Endothelial cell of umbilical vein (primary cell): ENCODE measurements at regions not wholly inside any gene's neighbourhood (a gene's known extent, or its start where the extent isn't known, plus 50 kb on each side); places are given as distances from the start of the nearest gene placed in this dataset.

ENCODE experiments used
- BruUV-seq: library from RNA; stranded (reverse); fragments of 400-500 nt; replicated peaks from 2 replicates; lab custom pipeline; 2021; lab: Mats Ljungman, UMichigan
- CTCF ChIA-PET: fragments of 300-600, 350-600 bp; sonication (Branson Sonifier 250); formaldehyde crosslinking; loops from one replicate; lab custom pipeline; 2021; ENCODE audit warnings: antibody characterized with exemption, inconsistent platforms; lab: Charles Lee
- POLR2A ChIA-PET: fragments of 300-600, 350-600 bp; sonication (Branson Sonifier 250); formaldehyde crosslinking; loops from one replicate; lab custom pipeline; 2021; ENCODE audit warnings: antibody characterized with exemption, inconsistent platforms; lab: Charles Lee
- DNase-seq: peaks from one replicate; pipeline ENCODE4 v3.0.0-alpha.2; 2011; ENCODE audit warnings: low read depth, low spot score
- FAIRE-seq: peaks from 2 replicates; lab custom pipeline; 2011; peaks lifted over from hg19 to GRCh38; lab: Jason Lieb, UNC
- H2AFZ ChIP-seq: 2 replicates; pipeline ENCODE4 v1.6.0; 2012; ENCODE audit warnings: low read depth, low read length, control low read depth, inconsistent platforms
- H3K27ac ChIP-seq: 2 replicates; pipeline ENCODE4 v1.5.1; 2011; ENCODE audit warnings: low read depth, mild to moderate bottlenecking, control low read depth, low read length, moderate library complexity; ENCODE audit not compliant: insufficient read depth
- H3K27me3 ChIP-seq, 2 experiments: 2 replicates each; pipeline versions ENCODE4 v1.6.0 to v1.6.1; 2011; ENCODE audit warnings: low read length in 2 of 2, mixed read lengths in 1 of 2; ENCODE audit not compliant: control insufficient read depth in 2 of 2, insufficient read depth in 2 of 2
- H3K36me3 ChIP-seq, 2 experiments: 2 replicates in 1 of 2; 3 replicates in 1 of 2; pipeline ENCODE4 v1.5.1; 2011; ENCODE audit warnings: low read length in 2 of 2, mild to moderate bottlenecking in 1 of 2, moderate library complexity in 1 of 2; ENCODE audit not compliant: control insufficient read depth in 2 of 2, insufficient read depth in 2 of 2; ENCODE audit errors: extremely low read depth in 1 of 2
- H3K4me1 ChIP-seq: 3 replicates; pipeline ENCODE4 v1.5.1; 2011; ENCODE audit warnings: mild to moderate bottlenecking, low read length; ENCODE audit not compliant: control insufficient read depth, insufficient read depth; ENCODE audit errors: extremely low read depth
- H3K4me2 ChIP-seq: 2 replicates; pipeline ENCODE4 v1.6.1; 2011; ENCODE audit warnings: low read length, control low read depth, mixed read lengths; ENCODE audit not compliant: insufficient read depth
- H3K4me3 ChIP-seq, 3 experiments: fragments of 200-600 bp in 1 of 3; sonication (generic), shearing (Covaris generic) in 1 of 3; replicated peaks in 1 of 3; 2 replicates each; pipeline ENCODE4 v1.5.1; 2011 to 2016; ENCODE audit warnings: control low read depth in 3 of 3, low read length in 3 of 3, mild to moderate bottlenecking in 2 of 3, inconsistent platforms in 1 of 3, low read depth in 1 of 3, moderate library complexity in 1 of 3; ENCODE audit not compliant: insufficient read depth in 1 of 3
- H3K79me2 ChIP-seq: 2 replicates; pipeline ENCODE4 v1.6.0; 2012; ENCODE audit warnings: low read length, inconsistent platforms; ENCODE audit not compliant: control insufficient read depth, insufficient read depth
- H3K9ac ChIP-seq: replicated peaks from 2 replicates; pipeline ENCODE3; 2011; ENCODE audit warnings: low read length, control low read depth; ENCODE audit not compliant: insufficient read depth; ENCODE audit errors: extremely low read depth
- H3K9me1 ChIP-seq: replicated peaks from 3 replicates; pipeline ENCODE4 v1.6.0; 2011; ENCODE audit warnings: mild to moderate bottlenecking, low read length; ENCODE audit not compliant: control insufficient read depth, insufficient read depth; ENCODE audit errors: extremely low read depth
- H3K9me3 ChIP-seq: replicated peaks from 2 replicates; pipeline ENCODE4 v1.5.1; 2012; ENCODE audit warnings: low read length, inconsistent platforms; ENCODE audit not compliant: control insufficient read depth, insufficient read depth
- H4K20me1 ChIP-seq: replicated peaks from 2 replicates; pipeline ENCODE3; 2011; ENCODE audit warnings: mild to moderate bottlenecking, low read length; ENCODE audit not compliant: control insufficient read depth, insufficient read depth; ENCODE audit errors: extremely low read depth
- CTCF ChIP-seq, 2 donors: IDR thresholded peaks; 1 replicate in 1 of 2; 2 replicates in 1 of 2; pipeline ENCODE4 v1.5.1; 2011; ENCODE audit warnings: low read length in 2 of 2, mild to moderate bottlenecking in 2 of 2, moderate library complexity in 2 of 2, control low read depth in 1 of 2, inconsistent platforms in 1 of 2, low read depth in 1 of 2; ENCODE audit not compliant: insufficient read depth in 1 of 2; ENCODE audit errors: extremely low read depth in 1 of 2
- EZH2 ChIP-seq: IDR thresholded peaks from 2 replicates; pipeline ENCODE4 v1.6.1; 2012; ENCODE audit warnings: borderline replicate concordance, low read depth, mild to moderate bottlenecking, moderate library complexity, low read length, inconsistent platforms; ENCODE audit not compliant: severe bottlenecking
- FOS ChIP-seq: IDR thresholded peaks from 2 replicates; pipeline ENCODE4 v1.6.1; 2011; ENCODE audit warnings: mild to moderate bottlenecking, low read length, moderate library complexity, borderline replicate concordance; ENCODE audit not compliant: insufficient read depth
- GATA2 ChIP-seq: IDR thresholded peaks from 2 replicates; pipeline ENCODE4 v1.7.0; 2011; ENCODE audit warnings: low read depth, mild to moderate bottlenecking, moderate library complexity, mixed read lengths, low read length; ENCODE audit not compliant: insufficient read length, insufficient read depth
- JUN ChIP-seq: IDR thresholded peaks from 2 replicates; pipeline ENCODE4 v1.6.1; 2011; ENCODE audit warnings: borderline replicate concordance, low read depth; ENCODE audit not compliant: insufficient read length, insufficient read depth
- MAX ChIP-seq: IDR thresholded peaks from 2 replicates; pipeline ENCODE4 v1.6.1; 2011; ENCODE audit not compliant: insufficient read depth, insufficient read length
- MYC ChIP-seq: IDR thresholded peaks from one replicate; pipeline ENCODE4 v1.6.1; 2011; ENCODE audit warnings: mild to moderate bottlenecking, low read depth, low read length
- POLR2A ChIP-seq: IDR thresholded peaks from 2 replicates; pipeline ENCODE4 v1.6.1; 2012; ENCODE audit warnings: low read depth, mild to moderate bottlenecking, control low read depth, low read length
- POLR2AphosphoS5 ChIP-seq: IDR thresholded peaks from 2 replicates; pipeline ENCODE4 v1.6.1; 2012; ENCODE audit warnings: low read depth, mild to moderate bottlenecking, control low read depth, low read length, moderate library complexity; ENCODE audit not compliant: insufficient read depth
- dilution Hi-C: fragments of 300-500 bp; cut with MboI; formaldehyde crosslinking; loops from one replicate; pipeline ENCODE4 v1.15.0; 2019; ENCODE audit warnings: low sequenced_read_pairs; ENCODE audit not compliant: extremely low pct_ligation_motif_present
- intact Hi-C: fragments of 100-400 bp; cut with micrococcal nuclease; formaldehyde crosslinking; loops from one replicate; pipeline ENCODE4 v1.10.0; 2022

- H3K27me3 ChIP-seq = no peaks in the 10 kb centered on the region
- intact Hi-C loops (no loop called here), dilution Hi-C loops (no loop called here)
- H3K36me3 ChIP-seq = no peaks in the 10 kb centered on the region
- no peak overlapping the region for H3K4me3 ChIP-seq
- H3K4me1 ChIP-seq = no peaks in the 10 kb centered on the region
- TF ChIP-seq POLR2A (no peak), GATA2 (no peak), CTCF (IDR thresholded peaks at IDR 0.05; ENCODE audit: extremely low read depth in 1 of 2, insufficient read depth in 1 of 2, low read depth in 1 of 2, low read length in 2 of 2) (no peak), JUN (no peak), EZH2 (no peak), FOS (no peak), MAX (no peak), MYC (no peak), POLR2AphosphoS5 (no peak)
- ChIA-PET CTCF (no interaction called here), POLR2A (no interaction called here)
- no peaks in the 10 kb centered on the region for H3K9me3 ChIP-seq
- H3K79me2 ChIP-seq = no peaks in the 10 kb centered on the region
- no peak overlapping the region for H3K4me2 ChIP-seq
- no peaks in the 10 kb centered on the region for H4K20me1 ChIP-seq
- no peak overlapping the region for H2AFZ ChIP-seq
- H3K27ac ChIP-seq = no peak overlapping the region
- FAIRE-seq = no peak
- DNase-seq = no peak
- BruUV-seq = no TSS peak
- H3K9ac ChIP-seq = no peak overlapping the region
- no peaks in the 10 kb centered on the region for H3K9me1 ChIP-seq
Observed at GRCh38 chr5:114266374-114266773, 95.5 kb upstream of the KCNN2 start.
